ENCODE measurements at regions not wholly inside any gene's neighbourhood (a gene's known extent, or its start where the extent isn't known, plus 50 kb on each side); places are given as distances from the start of the nearest gene placed in this dataset.

GRCh38 chr10:44178856-44179255 is 206.0 kb downstream of the CXCL12 start:
- Histone ChIP-seq H2AFZ (ENCODE audit: low read depth) (no peak overlapping the region), H3K79me2 (ENCODE audit: insufficient read depth) (no peaks in the 10 kb centered on the region), H3K4me2 (no peak overlapping the region), H3K9me3 (no peaks in the 10 kb centered on the region), H3K27ac (ENCODE audit: low read depth in 2 of 2, low read length in 1 of 2) (no peak overlapping the region), H3F3A (replicated peaks; ENCODE audit: insufficient read depth) (no peaks in the 10 kb centered on the region), H3K27me3 (ENCODE audit: insufficient read depth) (no peaks in the 10 kb centered on the region), H3K36me3 (replicated peaks in 1 of 2; ENCODE audit: control insufficient read depth in 1 of 2, insufficient read depth in 2 of 2, low read length in 1 of 2) (no peaks in the 10 kb centered on the region), H3K9me2 (no peaks in the 10 kb centered on the region), H3K4me1 (ENCODE audit: control insufficient read depth in 1 of 2, insufficient read depth in 2 of 2, low read depth in 1 of 2, low read length in 1 of 2) (peaks cover 0 to 7% of the 10 kb centered on the region in 2 experiments; a peak in 1 of 4 replicates), H4K20me1 (ENCODE audit: insufficient read depth) (no peaks in the 10 kb centered on the region), H3K9ac (no peak overlapping the region), H3K4me3 (ENCODE audit: low read depth in 2 of 2, low read length in 1 of 2) (no peak overlapping the region)
- ChIA-PET CTCF (interaction anchor here (0.7 to 1.5 kb wide), 2 partner anchors 102 to 489 kb away, joined by 3 to 4 read pairs; no protein-coding TSS in a partner anchor), POLR2A (no interaction called here)
- no peak for DNase-seq
- TF ChIP-seq RCOR1 (IDR thresholded peaks at IDR 0.05; ENCODE audit: low read length) (no peak), CTCF (IDR thresholded peaks at IDR 0.05) (no peak), RAD21 (IDR thresholded peaks at IDR 0.05; ENCODE audit: low read length) (no peak), ZBTB33 (IDR thresholded peaks at IDR 0.05; ENCODE audit: borderline replicate concordance, low read depth) (no peak), YY1 (IDR thresholded peaks at IDR 0.05; ENCODE audit: low read depth) (no peak), ELF1 (IDR thresholded peaks at IDR 0.05) (no peak), EP300 (IDR thresholded peaks at IDR 0.05; ENCODE audit: borderline replicate concordance in 1 of 2, low read depth in 1 of 2, low read length in 1 of 2) (no peak), REST (IDR thresholded peaks at IDR 0.05; ENCODE audit: low read depth, low read length) (no peak), FOSL2 (IDR thresholded peaks at IDR 0.05; ENCODE audit: borderline replicate concordance, low read depth) (no peak), MXI1 (IDR thresholded peaks at IDR 0.05; ENCODE audit: low read depth, low read length) (no peak), RXRA (IDR thresholded peaks at IDR 0.05; ENCODE audit: borderline replicate concordance, low read depth) (no peak), PBX3 (IDR thresholded peaks at IDR 0.05) (no peak), FOXM1 (IDR thresholded peaks at IDR 0.05; ENCODE audit: low read depth) (no peak), SIN3A (IDR thresholded peaks at IDR 0.05; ENCODE audit: borderline replicate concordance, low read depth, low read length) (no peak), MEF2A (IDR thresholded peaks at IDR 0.05; ENCODE audit: borderline replicate concordance, low read depth) (no peak), NRF1 (IDR thresholded peaks at IDR 0.05; ENCODE audit: low read depth, low read length) (no peak), GABPA (IDR thresholded peaks at IDR 0.05; ENCODE audit: low read depth) (no peak)
- WGBS (ENCODE audit: low lambda C conversion rate): 46% methylated on average over 3 of the region's 3 CpGs
